Kasumi-1 (cell line): ENCODE measurements at regions not wholly inside any gene's neighbourhood (a gene's known extent, or its start where the extent isn't known, plus 50 kb on each side); places are given as distances from the start of the nearest gene placed in this dataset.

ENCODE experiments used
- DNase-seq, 2 experiments: peaks; one replicate each; lab custom pipeline; 2025; lab: John Stamatoyannopoulos, UW

GRCh38 chr2:146807568-146808168, 1037.2 kb upstream of the ACVR2A start:
- no peak for DNase-seq

DNA sequence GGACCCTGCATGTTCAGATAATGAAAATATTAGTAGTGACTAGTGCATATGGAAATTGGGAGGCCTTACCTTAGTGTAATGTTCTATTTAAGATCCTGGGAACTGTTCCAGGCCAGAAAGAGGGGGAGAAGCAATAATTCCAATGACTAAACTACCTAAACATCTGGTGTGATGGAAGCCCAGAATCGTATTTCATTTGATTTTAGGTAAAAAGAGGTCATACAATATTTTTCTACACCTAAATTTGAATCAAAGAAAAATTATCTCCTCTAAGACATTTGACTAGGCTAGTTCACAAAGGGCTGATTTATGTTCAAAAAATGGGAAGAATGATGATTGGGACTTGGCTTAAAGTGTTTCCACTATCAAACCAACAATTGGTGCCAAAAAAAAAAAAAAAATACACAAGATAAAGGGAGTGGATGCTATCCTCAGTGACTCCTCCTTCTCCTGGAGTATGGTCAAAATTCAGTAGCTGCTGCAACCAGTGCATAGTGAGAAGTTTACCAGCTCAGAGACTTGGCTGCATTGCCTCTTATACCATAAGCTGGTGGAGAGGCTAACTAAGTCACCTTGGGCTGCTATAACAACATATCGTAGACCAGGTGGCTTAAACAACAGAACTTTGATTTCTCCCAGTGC, 1038.3 kb upstream of the ACVR2A start:
- no peak for DNase-seq

DNA sequence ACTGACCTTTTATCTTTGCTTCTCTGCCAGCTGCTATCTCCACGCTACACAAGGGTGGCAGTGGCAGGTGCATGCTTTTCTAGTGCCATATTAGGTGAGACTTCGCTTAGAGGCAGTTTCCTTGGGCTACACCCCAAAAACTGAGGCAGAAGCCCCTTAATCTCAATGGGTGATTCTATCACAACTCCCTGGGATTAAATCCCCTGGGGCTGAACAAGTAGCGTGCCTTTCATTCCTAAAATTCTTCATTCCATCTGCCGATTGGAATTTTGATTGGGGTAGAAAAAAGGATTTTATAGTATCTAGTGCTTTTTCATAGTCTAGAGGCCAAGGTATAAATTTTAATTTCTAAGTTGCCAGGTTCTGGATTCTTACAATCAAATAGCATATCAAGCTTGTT, 1040.5 kb upstream of the ACVR2A start:
- DNase-seq = no peak

- no peak for DNase-seq
Measured at GRCh38 chr2:146801886-146802285, 1042.9 kb upstream of the ACVR2A start.

- DNase-seq = no peak
Measured at GRCh38 chr2:146786396-146786795, 1058.4 kb upstream of the ACVR2A start.

DNA sequence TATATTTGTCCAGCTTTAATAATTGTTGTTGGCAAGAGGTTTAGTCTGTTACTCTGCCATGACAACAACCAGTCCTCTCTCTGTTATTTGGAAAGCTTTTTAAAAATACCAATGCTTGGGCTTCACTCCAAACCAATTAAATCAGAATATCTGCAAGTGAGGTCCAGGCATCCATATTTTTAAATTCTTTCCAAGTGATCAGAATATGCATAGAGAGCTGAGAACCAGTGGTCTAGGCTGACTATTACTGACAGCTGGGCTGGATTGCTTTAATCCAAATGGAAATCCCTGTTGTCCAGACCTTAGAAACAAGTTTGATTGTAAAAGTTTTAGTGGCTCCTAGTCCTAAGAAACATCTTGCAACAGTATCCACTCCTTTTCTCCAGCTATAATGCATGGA, 1059.7 kb upstream of the ACVR2A start:
- no peak for DNase-seq

DNA sequence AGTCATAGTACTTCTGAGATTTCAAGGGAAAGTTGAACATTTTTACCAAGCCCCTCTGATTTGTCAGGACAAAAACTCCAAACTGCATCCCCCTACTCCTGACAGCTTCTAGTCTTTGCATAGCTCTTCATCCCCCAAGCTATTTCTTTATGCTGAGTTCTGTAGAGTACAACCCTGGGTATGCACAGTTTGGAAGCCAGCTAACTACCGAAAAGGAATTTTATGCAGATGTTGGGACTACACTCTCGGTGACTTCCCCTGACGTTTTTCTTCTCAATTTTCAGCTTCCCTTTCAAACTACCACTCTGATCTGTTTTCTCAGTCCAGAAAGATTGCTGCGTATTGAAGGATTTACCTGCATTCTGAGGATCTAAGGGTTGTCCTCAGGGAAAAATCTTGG, 1060.2 kb upstream of the ACVR2A start:
- DNase-seq = no peak

- no peak for DNase-seq
Measured at GRCh38 chr2:146777181-146777580, 1067.6 kb upstream of the ACVR2A start.

- DNase-seq = no peak
Measured at GRCh38 chr2:146776596-146776995, 1068.2 kb upstream of the ACVR2A start.

DNA sequence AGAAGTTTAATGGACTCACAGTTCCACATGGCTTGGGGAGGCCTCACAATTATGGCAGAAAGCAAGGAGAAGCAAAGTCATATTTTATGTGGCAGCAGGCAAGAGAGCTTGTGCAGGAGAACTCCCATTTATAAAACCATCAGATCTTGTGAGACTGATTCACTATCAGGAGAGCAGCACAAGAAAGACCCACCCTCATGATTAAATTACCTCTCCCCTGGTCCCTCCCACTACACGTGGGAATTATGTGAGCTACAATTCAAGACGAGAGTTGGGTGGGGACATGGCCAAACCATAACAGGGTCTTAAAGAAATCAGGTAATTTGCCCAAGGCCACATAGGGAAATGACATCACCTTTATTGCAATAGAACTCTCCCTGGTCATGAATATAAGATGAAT, 1073.3 kb upstream of the ACVR2A start:
- no peak for DNase-seq

- no peak for DNase-seq
Measured at GRCh38 chr2:146764301-146764700, 1080.5 kb upstream of the ACVR2A start.

- DNase-seq = no peak
Measured at GRCh38 chr2:146762786-146763185, 1082.0 kb upstream of the ACVR2A start.

DNA sequence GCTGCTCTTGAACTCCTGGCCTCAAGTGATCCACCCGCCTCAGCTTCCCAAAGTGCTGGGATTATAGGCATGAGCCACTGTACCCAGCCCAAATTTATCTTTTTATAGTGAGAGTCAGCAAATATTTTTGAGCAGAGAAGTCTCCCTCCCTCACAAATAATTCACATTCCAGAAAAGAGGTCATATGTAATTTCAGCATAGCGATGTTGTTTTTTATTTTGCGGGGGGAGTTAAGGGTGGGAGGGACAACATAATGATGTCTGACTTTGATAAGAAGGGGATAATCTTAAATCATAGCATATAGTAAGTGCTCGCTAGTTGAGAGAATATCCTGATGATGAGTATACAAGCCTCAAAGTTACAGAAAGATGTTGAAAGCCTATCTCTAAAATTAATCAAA, 1090.2 kb upstream of the ACVR2A start:
- DNase-seq = no peak

DNA sequence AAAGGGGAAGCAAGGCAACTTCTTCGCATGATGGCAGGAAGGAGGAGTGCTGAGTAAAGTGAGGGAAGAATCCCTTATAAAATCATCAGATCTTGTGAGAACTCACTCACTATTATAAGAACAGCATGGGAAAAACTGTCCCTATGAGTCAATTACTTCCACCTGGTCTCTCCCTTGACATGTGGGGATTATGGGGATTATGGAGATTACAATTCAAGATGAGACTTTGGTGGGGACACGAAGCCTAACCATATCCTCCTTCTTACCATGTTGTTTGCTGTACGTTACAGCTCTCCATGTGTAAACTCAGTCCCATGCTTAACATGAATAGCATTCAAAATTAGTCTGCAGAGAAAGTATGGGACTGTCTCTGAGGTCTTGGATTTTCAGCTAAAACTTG, 1096.8 kb upstream of the ACVR2A start:
- no peak for DNase-seq

DNA sequence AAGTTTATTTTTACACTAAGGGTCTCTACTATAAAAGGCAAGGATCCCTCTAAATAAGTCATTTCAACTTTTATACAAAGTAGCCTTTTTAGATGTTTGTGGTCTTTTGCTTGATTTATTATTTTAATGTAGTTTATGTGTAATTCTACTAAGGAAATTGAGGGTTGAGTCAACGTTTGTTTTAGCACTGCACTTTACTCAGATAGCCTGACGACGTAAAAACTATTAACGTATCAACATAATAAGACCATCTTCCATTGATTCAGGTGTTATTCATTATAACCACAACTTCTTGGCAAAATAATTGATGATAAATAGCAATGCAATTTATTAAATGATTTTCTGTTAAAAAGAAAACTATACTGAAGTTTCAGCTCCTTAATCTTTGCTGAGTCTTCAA, 1103.6 kb upstream of the ACVR2A start:
- DNase-seq = no peak

DNA sequence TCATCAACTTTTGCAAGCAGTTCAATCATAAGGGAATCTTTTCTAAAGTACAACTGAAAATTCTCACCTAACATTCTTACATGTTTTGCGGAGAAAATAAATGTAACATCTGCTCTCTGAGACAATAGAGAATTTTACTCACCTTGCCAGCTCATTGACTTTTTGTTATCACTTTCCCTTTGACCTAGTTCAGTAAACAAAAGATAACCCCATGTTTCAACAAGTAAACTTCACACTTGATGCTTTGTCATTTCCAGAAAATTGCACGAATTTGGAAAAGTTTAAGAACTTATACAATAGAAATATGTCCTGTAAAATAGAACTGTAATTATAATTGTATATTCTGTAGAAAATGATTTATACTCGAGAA, 1110.0 kb upstream of the ACVR2A start:
- no peak for DNase-seq

DNA sequence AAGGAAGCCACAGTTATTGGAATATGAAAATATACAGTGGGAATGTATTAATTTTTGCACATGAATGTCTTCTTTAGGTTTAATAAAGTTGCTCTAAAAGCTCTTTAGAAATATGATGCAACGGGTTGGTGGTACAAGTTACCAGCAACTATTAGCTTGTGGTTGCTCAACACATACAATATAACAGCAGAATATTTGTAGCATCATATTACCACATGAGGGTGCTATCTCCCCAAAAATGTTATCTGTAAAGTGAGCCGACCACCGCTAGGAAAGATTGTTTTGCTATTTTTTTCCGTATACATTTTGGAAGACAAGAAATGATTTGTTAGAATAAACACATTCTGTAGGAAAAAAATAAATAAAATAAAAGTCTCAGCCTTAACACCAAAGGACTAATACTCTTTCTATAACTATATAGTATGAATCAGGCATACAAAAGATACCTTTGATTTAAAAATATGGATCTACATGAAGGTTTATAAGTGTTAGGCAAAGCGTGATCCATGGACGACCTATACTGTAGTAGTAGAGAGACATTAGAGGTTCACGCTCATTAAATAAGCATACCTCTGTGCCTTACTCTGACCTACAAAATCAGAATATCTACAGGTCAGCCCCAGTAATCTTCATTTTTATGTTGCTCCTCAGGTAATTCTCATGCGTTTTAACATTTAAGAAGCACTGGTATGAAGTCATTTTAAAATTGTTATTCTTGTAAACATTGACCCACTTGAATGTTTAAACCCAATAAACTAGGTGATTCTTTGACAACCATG, 1110.6 kb upstream of the ACVR2A start:
- DNase-seq = peak; percentile 88 to 89

DNA sequence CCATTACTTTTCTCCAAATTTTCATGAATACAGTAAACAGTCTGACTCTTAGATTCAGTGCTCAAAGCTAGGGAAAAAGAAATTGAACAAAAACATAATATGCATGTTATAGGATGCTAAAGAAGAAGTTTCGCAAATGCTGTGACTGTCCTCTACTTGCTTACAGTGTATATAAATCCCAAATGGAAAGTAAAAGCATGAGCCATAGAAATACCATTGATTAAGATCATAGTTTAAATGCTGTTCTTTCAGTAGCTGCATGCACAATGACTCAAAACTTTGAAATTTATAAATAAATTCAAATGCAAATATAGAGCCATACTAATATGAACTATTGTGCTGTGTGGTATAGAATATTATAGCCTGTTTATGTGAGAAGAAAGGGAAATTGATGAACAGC, 1113.9 kb upstream of the ACVR2A start:
- DNase-seq = no peak

GRCh38 chr2:146721486-146721885, 1123.3 kb upstream of the ACVR2A start:
- DNase-seq = no peak

- no peak for DNase-seq
Measured at GRCh38 chr2:146720170-146720569, 1124.7 kb upstream of the ACVR2A start.

DNA sequence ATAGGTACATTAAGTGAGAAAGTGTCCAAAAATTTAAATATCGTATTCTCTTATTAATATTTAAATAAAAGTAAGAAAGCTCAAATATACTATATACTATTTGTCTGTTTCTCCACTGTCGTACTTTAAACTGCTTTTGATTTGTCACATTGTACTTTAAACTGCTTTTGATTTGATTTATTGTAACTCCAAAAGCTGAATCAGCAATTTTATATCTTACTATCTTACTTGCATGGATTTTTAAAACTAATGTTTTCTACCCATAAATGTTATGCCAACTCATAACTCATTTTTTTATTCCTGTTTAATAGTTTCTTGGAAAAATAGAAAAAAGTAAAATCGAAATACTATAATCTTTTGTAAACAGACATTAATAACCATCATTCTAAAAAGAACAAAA, 1128.2 kb upstream of the ACVR2A start:
- DNase-seq = no peak

DNA sequence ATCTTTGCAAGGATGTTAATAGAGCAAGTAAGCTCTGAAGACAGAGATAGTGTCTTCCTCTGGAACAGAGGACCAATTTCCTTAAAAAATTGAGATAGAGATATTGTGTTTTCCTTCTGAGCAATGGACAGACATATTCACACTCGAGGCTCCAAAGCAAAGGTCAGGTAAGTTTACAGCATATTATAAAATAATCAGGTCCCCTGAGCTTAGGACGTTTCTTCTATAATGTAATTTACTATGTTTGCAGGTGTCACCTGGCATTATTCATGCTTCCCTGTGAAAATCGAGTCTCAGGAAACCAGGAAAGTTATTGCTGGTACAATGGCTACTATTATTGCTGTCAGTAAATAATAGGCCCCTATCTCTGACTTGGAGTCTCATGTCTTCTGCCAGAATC, 1135.8 kb upstream of the ACVR2A start:
- DNase-seq = no peak

DNA sequence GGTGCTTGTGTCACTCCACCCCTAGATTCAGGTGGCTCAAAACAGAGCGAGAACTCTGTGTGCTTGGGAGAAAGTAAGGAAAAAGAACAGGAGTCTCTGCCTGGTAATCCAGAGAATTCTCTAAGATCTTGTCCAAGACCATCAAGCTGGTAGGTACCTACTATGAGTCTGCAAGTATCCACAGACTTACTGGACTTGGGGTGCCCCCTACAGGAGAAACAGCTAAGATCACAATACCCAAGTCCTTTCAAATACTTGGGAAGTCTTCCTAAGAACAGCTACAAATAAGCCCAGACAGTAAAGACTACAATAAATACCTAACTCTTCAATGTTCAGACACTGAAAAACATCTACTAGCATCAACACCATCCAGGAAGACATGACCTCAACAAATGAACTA, 1143.6 kb upstream of the ACVR2A start:
- peak; percentile 5 to 9 for DNase-seq

GRCh38 chr2:146697307-146697706, 1147.5 kb upstream of the ACVR2A start:
- no peak for DNase-seq
